ENCODE measurements at regions not wholly inside any gene's neighbourhood (a gene's known extent, or its start where the extent isn't known, plus 50 kb on each side); places are given as distances from the start of the nearest gene placed in this dataset.

GRCh38 chr6:6402591-6402990 is 82.1 kb upstream of the F13A1 start:
- ATAC-seq (no peak), DNase-seq (ENCODE audit: low read depth, low spot score) (no peak)
- no peak overlapping the region for H3K9ac ChIP-seq (ENCODE audit: low read length)
- TF ChIP-seq EGR1 (IDR thresholded peaks at IDR 0.05; ENCODE audit: low read depth) (no peak), CBX3 (IDR thresholded peaks at IDR 0.05; ENCODE audit: low read depth) (no peak), ZFX (IDR thresholded peaks at IDR 0.05) (no peak), FOSL1 (IDR thresholded peaks at IDR 0.05; ENCODE audit: low read depth) (no peak), ZNF274 (IDR thresholded peaks at IDR 0.05; ENCODE audit: low read depth, low read length) (no peak), SIN3A (IDR thresholded peaks at IDR 0.05; ENCODE audit: low read depth) (no peak), POLR2AphosphoS5 (IDR thresholded peaks at IDR 0.05; ENCODE audit: low read depth, low read length) (no peak), RAD21 (IDR thresholded peaks at IDR 0.05; ENCODE audit: low read depth) (no peak), CEBPB (IDR thresholded peaks at IDR 0.05; ENCODE audit: low read depth) (no peak), EZH2 (IDR thresholded peaks at IDR 0.05) (no peak), YY1 (IDR thresholded peaks at IDR 0.05; ENCODE audit: extremely low read depth, insufficient replicate concordance, low read depth, low read length) (no peak)
- no peaks in the 10 kb centered on the region for H3K4me1 ChIP-seq (ENCODE audit: control insufficient read depth in 1 of 2, insufficient read depth in 2 of 2, low read length in 2 of 2)
- POLR2A ChIA-PET = no interaction called here
- H3K36me3 ChIP-seq (ENCODE audit: control insufficient read depth in 1 of 2, insufficient read depth in 2 of 2, low read length in 2 of 2) = no peaks in the 10 kb centered on the region
- no peaks in the 10 kb centered on the region for H4K20me1 ChIP-seq (ENCODE audit: insufficient read depth)
- RAD21 ChIA-PET (ENCODE audit: low non-redundant PET in 1 of 2, low total read pairs in 2 of 2, uncharacterized antibody in 2 of 2, unreplicated experiment in 2 of 2) = no interaction called here
- no peaks in the 10 kb centered on the region for H3K9me2 ChIP-seq (ENCODE audit: insufficient read depth)
- H3K4me3 ChIP-seq (replicated peaks in 1 of 2; ENCODE audit: low read depth in 1 of 2, low read length in 2 of 2) = no peak overlapping the region
- no peak overlapping the region for H3K4me2 ChIP-seq (ENCODE audit: low read length)
- no peak overlapping the region for H3K27ac ChIP-seq (ENCODE audit: low read depth, low read length)
- BruUV-seq (replicated peaks) = no TSS peak
- no peaks in the 10 kb centered on the region for H3K9me3 ChIP-seq (ENCODE audit: control insufficient read depth in 1 of 2, insufficient read depth in 1 of 2, low read depth in 1 of 2, low read length in 2 of 2)
- no peaks in the 10 kb centered on the region for H3K79me2 ChIP-seq (ENCODE audit: insufficient read depth, low read length)
- intact Hi-C loops (cut with micrococcal nuclease) = no loop called here
- H3K27me3 ChIP-seq (ENCODE audit: insufficient read depth, low read length) = peaks cover 22% of the 10 kb centered on the region
- CTCF ChIA-PET = no interaction called here
- no peak overlapping the region for H2AFZ ChIP-seq (ENCODE audit: low read depth, low read length, poor library complexity, severe bottlenecking)

DNA sequence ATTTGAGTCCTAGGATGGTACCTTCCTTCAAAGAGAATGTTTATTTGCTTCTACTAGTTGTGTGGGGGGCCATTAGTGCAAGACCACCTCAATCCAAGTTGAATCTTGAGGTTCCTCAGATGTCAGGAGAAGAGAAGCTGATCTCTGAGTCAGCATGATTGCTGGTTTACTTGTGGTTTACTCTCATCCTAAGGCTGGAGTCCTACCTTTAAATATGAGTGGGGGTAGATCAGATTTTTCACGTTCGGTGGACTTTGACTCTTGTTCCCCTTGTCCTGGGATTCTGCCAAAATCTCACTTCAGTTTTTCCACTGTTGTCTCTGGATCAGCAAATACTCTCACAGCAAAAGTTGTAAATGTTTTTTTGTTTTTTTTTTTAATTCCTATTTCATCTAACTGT is 84.6 kb upstream of the F13A1 start:
- RAD21 ChIA-PET (ENCODE audit: low non-redundant PET in 1 of 2, low total read pairs in 2 of 2, uncharacterized antibody in 2 of 2, unreplicated experiment in 2 of 2) = no interaction called here
- Histone ChIP-seq H3K79me2 (ENCODE audit: insufficient read depth, low read length) (no peaks in the 10 kb centered on the region), H3K9me3 (ENCODE audit: control insufficient read depth in 1 of 2, insufficient read depth in 1 of 2, low read depth in 1 of 2, low read length in 2 of 2) (no peaks in the 10 kb centered on the region), H3K4me1 (ENCODE audit: control insufficient read depth in 1 of 2, insufficient read depth in 2 of 2, low read length in 2 of 2) (no peaks in the 10 kb centered on the region), H3K4me3 (replicated peaks in 1 of 2; ENCODE audit: low read depth in 1 of 2, low read length in 2 of 2) (no peak overlapping the region), H2AFZ (ENCODE audit: low read depth, low read length, poor library complexity, severe bottlenecking) (no peak overlapping the region), H3K27me3 (ENCODE audit: insufficient read depth, low read length) (peaks cover 25% of the 10 kb centered on the region), H3K36me3 (ENCODE audit: control insufficient read depth in 1 of 2, insufficient read depth in 2 of 2, low read length in 2 of 2) (no peaks in the 10 kb centered on the region), H3K27ac (ENCODE audit: low read depth, low read length) (no peak overlapping the region), H4K20me1 (ENCODE audit: insufficient read depth) (no peaks in the 10 kb centered on the region), H3K9me2 (ENCODE audit: insufficient read depth) (no peaks in the 10 kb centered on the region), H3K9ac (ENCODE audit: low read length) (no peak overlapping the region), H3K4me2 (ENCODE audit: low read length) (no peak overlapping the region)
- intact Hi-C loops (cut with micrococcal nuclease) = no loop called here
- DNase-seq (ENCODE audit: low read depth, low spot score) = no peak
- CTCF ChIA-PET = no interaction called here
- no peak for ATAC-seq
- no TSS peak for BruUV-seq (replicated peaks)
- POLR2A ChIA-PET = no interaction called here
- TF ChIP-seq EGR1 (IDR thresholded peaks at IDR 0.05; ENCODE audit: low read depth) = no peak
- TF ChIP-seq EZH2phosphoT487 (IDR thresholded peaks at IDR 0.05; ENCODE audit: borderline replicate concordance) = no peak
- TF ChIP-seq YY1 (IDR thresholded peaks at IDR 0.05; ENCODE audit: extremely low read depth, insufficient replicate concordance, low read depth, low read length) = no peak
- no peak for TF ChIP-seq RAD21 (IDR thresholded peaks at IDR 0.05; ENCODE audit: low read depth)
- no peak for TF ChIP-seq EZH2 (IDR thresholded peaks at IDR 0.05)
- TF ChIP-seq ZFX (IDR thresholded peaks at IDR 0.05) = no peak
- TF ChIP-seq, protein P1, sequence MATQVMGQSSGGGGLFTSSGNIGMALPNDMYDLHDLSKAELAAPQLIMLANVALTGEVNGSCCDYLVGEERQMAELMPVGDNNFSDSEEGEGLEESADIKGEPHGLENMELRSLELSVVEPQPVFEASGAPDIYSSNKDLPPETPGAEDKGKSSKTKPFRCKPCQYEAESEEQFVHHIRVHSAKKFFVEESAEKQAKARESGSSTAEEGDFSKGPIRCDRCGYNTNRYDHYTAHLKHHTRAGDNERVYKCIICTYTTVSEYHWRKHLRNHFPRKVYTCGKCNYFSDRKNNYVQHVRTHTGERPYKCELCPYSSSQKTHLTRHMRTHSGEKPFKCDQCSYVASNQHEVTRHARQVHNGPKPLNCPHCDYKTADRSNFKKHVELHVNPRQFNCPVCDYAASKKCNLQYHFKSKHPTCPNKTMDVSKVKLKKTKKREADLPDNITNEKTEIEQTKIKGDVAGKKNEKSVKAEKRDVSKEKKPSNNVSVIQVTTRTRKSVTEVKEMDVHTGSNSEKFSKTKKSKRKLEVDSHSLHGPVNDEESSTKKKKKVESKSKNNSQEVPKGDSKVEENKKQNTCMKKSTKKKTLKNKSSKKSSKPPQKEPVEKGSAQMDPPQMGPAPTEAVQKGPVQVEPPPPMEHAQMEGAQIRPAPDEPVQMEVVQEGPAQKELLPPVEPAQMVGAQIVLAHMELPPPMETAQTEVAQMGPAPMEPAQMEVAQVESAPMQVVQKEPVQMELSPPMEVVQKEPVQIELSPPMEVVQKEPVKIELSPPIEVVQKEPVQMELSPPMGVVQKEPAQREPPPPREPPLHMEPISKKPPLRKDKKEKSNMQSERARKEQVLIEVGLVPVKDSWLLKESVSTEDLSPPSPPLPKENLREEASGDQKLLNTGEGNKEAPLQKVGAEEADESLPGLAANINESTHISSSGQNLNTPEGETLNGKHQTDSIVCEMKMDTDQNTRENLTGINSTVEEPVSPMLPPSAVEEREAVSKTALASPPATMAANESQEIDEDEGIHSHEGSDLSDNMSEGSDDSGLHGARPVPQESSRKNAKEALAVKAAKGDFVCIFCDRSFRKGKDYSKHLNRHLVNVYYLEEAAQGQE (IDR thresholded peaks at IDR 0.05; ENCODE audit: low read depth) = no peak
- no peak for TF ChIP-seq JUND (IDR thresholded peaks at IDR 0.05)
- TF ChIP-seq, protein P2, sequence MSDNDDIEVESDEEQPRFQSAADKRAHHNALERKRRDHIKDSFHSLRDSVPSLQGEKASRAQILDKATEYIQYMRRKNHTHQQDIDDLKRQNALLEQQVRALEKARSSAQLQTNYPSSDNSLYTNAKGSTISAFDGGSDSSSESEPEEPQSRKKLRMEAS (IDR thresholded peaks at IDR 0.05) = no peak
- no peak for TF ChIP-seq TCF7L2 (IDR thresholded peaks at IDR 0.05; ENCODE audit: borderline replicate concordance, extremely low read depth, insufficient read depth, insufficient read length)
- no peak for TF ChIP-seq CEBPB (IDR thresholded peaks at IDR 0.05; ENCODE audit: low read depth)
- TF ChIP-seq SRF (IDR thresholded peaks at IDR 0.05; ENCODE audit: low read depth) = no peak
- TF ChIP-seq ZNF274 (IDR thresholded peaks at IDR 0.05; ENCODE audit: low read depth, low read length) = no peak
- TF ChIP-seq CBX3 (IDR thresholded peaks at IDR 0.05; ENCODE audit: low read depth) = no peak

Measured in HCT116 (cell line).